AG04450 (cell line): ENCODE measurements at regions not wholly inside any gene's neighbourhood (a gene's known extent, or its start where the extent isn't known, plus 50 kb on each side); places are given as distances from the start of the nearest gene placed in this dataset.

ENCODE experiments used
- CTCF ChIA-PET: fragments of 300-600, 350-600 bp; formaldehyde crosslinking; extraction: SDS; loops from one replicate; lab custom pipeline; 2022; ENCODE audit warnings: antibody characterized with exemption, inconsistent platforms; lab: Charles Lee
- POLR2A ChIA-PET: fragments of 350-600 bp; formaldehyde crosslinking; extraction: SDS; loops from one replicate; lab custom pipeline; 2021; ENCODE audit warnings: antibody characterized with exemption, inconsistent platforms; lab: Yijun Ruan, JAX
- DNase-seq: peaks from one replicate; pipeline ENCODE4 v3.0.0-alpha.2; 2011; ENCODE audit warnings: low read depth, low spot score
- H3K27ac ChIP-seq: one replicate; pipeline ENCODE4 v1.5.1; 2012; ENCODE audit warnings: low read depth, low read length, control low read depth
- H3K27me3 ChIP-seq: one replicate; pipeline ENCODE4 v1.6.0; 2012; ENCODE audit warnings: low read length; ENCODE audit not compliant: control insufficient read depth, insufficient read depth
- H3K4me3 ChIP-seq: 2 replicates; pipeline ENCODE4 v1.5.1; 2011; ENCODE audit warnings: mild to moderate bottlenecking, low read depth, low read length, control low read depth
- H3K9me3 ChIP-seq: 2 replicates; pipeline ENCODE4 v1.5.1; 2012; ENCODE audit warnings: low read length; ENCODE audit not compliant: control insufficient read depth, insufficient read depth
- TF ChIP-seq, protein P1 (sequence below): IDR thresholded peaks from 2 replicates; pipeline ENCODE4 v1.5.1; 2011; ENCODE audit warnings: low read depth, low read length, control low read depth, inconsistent platforms

DNA sequence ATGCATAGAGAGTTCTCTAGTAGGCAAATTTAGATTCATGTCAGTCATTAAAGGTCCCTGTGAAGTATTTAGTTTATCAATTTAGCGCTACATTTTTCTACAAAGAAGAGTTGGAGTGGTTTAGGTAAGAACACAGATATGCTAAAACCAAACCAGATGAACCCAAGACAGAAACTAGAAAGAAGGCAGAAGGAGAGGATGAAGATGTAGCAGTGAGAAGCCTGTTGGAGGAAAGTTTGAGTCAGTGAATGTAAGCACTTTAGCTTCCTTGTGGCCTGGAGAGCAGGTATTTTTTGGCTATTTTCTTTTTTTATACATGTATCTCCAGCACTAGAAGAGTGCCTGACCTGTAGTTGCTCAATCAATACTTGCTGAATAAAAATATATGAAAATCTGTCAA, 223.7 kb downstream of the KCNRG start:
- ChIA-PET CTCF (no interaction called here), POLR2A (no interaction called here)
- H3K27me3 ChIP-seq, result peaks cover 11% of the 10 kb centered on the region
- H3K27ac ChIP-seq, result no peak overlapping the region
- DNase-seq, result no peak
- no peak overlapping the region for H3K4me3 ChIP-seq
- H3K9me3 ChIP-seq, result no peaks in the 10 kb centered on the region; the same call in 1 of the 2 replicates
- TF ChIP-seq, protein P1, sequence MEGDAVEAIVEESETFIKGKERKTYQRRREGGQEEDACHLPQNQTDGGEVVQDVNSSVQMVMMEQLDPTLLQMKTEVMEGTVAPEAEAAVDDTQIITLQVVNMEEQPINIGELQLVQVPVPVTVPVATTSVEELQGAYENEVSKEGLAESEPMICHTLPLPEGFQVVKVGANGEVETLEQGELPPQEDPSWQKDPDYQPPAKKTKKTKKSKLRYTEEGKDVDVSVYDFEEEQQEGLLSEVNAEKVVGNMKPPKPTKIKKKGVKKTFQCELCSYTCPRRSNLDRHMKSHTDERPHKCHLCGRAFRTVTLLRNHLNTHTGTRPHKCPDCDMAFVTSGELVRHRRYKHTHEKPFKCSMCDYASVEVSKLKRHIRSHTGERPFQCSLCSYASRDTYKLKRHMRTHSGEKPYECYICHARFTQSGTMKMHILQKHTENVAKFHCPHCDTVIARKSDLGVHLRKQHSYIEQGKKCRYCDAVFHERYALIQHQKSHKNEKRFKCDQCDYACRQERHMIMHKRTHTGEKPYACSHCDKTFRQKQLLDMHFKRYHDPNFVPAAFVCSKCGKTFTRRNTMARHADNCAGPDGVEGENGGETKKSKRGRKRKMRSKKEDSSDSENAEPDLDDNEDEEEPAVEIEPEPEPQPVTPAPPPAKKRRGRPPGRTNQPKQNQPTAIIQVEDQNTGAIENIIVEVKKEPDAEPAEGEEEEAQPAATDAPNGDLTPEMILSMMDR, result no peak

DNA sequence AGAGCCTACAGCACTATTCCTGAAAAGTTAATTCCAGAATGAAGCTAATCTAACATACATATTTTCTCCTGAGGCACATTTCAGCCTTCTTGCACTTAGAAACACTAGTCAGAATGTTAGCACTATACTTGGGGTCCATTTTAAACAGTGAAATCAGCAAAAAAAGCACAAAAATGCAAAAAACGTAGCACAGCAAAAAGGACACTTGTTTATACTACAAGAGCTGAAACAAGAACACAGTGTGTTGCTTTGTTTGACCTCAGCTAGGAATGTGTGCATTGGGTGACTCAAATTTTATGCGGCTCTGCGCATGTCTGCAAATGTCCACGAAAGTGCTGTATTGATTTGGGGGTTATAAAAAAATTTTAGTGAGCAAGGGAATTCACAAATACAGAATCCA, 226.2 kb downstream of the KCNRG start:
- TF ChIP-seq, protein P1, result no peak
- CTCF ChIA-PET, result interaction anchor here (0.6 kb wide), 1 partner anchor 264 kb away, joined by 3 read pairs; no protein-coding TSS in a partner anchor
- Histone ChIP-seq H3K4me3 (no peak overlapping the region), H3K27ac (no peak overlapping the region), H3K27me3 (peaks cover 9% of the 10 kb centered on the region), H3K9me3 (peaks cover 2% of the 10 kb centered on the region)
- no peak for DNase-seq
- POLR2A ChIA-PET, result no interaction called here

DNA sequence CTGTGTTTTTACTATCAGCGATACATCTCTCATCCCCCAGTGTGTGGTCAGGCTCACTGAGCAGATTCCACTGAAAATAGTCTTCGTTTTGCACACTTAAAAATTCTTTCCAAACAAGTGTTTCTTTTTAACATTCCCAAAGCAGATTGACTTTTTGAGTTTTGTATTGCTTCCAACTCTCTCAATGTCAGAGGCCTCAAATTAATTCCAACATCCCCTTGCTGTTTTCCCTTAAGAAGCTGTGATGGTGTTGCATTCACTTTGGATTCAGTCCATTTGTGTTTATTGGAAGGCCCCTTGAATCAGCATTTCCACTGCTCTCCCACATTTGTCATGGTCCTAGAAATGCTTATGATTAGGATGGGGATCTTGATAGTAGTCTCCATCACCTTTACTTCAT, 228.7 kb downstream of the KCNRG start:
- ChIA-PET POLR2A (no interaction called here), CTCF (no interaction called here)
- TF ChIP-seq, protein P1, result no peak

DNA sequence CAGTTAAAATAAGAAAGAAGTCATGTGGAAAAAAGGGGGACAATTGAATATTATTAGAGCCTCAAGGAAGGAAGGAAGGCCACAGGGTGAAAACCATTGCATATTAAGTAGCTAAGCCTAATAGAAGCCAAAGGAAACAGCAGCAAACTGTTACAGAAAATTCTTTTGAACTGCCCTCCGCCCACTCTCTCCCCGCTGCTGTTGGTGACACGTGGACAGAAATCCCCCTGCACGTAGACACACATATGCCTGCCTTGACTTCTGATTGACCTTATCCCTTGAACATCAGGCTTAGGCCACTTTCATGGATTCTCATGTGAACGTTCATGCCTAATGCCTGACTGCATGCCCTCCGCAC, 229.1 kb downstream of the KCNRG start:
- ChIA-PET POLR2A (interaction anchor here (1.1 kb wide), 2 partner anchors 120 to 348 kb away, joined by 3 read pairs; no protein-coding TSS in a partner anchor), CTCF (no interaction called here)
- no peak overlapping the region for H3K27ac ChIP-seq

More for the DNA sequence above, 228.7 kb downstream of the KCNRG start:
- Histone ChIP-seq H3K27me3 (peaks cover 13% of the 10 kb centered on the region), H3K4me3 (no peak overlapping the region), H3K9me3 (peaks cover 2% of the 10 kb centered on the region), H3K27ac (no peak overlapping the region)
- DNase-seq, result no peak

More for the DNA sequence above, 229.1 kb downstream of the KCNRG start:
- Histone ChIP-seq H3K9me3 (peaks cover 2% of the 10 kb centered on the region), H3K4me3 (no peak overlapping the region), H3K27me3 (peaks cover 17% of the 10 kb centered on the region)
- TF ChIP-seq, protein P1, result no peak
- DNase-seq, result no peak
